ENCODE measurements at regions not wholly inside any gene's neighbourhood (a gene's known extent, or its start where the extent isn't known, plus 50 kb on each side); places are given as distances from the start of the nearest gene placed in this dataset.

DNA sequence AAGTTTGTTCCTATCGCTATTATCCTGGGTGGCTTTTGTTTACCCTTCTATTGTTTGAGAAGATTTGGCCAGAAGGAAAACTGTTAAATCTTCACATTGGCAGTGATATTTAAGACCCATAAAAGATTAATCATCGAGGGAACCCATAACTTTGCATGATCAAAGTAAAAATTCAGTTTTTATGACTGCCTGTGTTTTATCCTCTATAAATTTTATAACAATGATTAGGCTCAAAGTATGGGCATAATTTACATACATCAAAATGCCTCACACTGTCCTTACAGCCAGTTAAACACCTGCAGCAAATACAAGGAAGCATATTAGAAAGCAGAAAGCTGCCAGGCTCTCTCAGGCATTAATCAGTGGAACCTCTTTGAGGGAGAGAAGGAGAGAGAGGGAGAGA lies 289.1 kb downstream of the ICOS start:
- DNase-seq (ENCODE audit: low read depth in 2 of 2) = no peak

GRCh38 chr2:204226305-204226880 lies 289.8 kb downstream of the ICOS start:
- no peak for DNase-seq (ENCODE audit: low read depth in 2 of 2)

DNA sequence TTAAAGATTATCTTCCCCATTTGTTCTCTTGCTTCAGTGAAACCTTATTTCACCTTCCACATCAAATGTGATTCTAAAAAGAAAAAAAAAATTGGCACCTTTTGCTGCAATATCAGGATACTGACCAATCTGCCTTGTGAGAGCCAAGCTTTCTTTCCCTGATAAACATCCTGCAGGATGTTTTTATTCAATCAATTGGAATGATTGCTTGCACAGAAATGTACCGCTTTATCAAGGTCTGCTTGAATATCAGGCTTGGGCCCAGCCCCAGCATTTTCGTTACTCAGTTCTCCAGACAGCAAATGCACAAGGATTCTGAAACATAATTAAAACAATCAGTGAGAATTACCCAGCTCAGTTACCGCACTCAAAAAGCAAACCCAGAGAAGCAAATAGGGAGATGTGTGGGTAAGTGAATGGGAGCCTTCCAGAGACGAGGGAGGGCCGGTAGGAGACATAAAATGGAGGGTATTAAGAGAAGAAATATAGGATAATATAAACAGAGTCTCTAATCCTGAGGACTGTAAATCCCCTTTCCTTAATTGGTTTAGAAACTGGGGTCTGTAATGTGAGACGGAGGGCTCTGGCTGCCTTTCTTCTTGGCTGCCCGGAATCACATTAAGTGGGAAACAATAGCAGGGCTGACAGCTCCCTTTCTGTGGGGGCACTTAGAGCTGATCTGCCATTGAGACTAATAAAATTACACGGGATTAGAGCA lies 291.8 kb downstream of the ICOS start:
- no peak for DNase-seq (ENCODE audit: low read depth in 2 of 2)

DNA sequence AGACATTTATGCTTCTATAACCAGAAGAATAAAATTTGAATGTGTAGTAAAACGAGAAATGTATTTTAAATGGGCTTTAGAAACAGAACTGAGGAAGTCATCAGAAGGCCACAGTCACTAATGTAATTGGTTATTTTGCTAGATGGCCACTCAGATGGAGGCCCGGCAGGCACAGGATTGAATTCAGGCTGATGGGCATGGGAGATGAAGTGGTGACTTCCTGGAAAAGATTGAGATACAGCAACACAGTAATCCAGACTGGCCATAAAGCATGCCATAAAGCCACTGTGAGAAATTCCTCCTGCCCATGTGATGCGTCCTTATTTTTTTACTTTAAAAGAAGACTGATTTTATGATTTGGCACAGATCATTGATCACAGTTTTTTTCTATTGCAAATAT lies 297.7 kb downstream of the ICOS start:
- DNase-seq (ENCODE audit: low read depth in 2 of 2) = no peak

GRCh38 chr2:204234879-204235278 lies 298.3 kb downstream of the ICOS start:
- no peak for DNase-seq (ENCODE audit: low read depth in 2 of 2)

DNA sequence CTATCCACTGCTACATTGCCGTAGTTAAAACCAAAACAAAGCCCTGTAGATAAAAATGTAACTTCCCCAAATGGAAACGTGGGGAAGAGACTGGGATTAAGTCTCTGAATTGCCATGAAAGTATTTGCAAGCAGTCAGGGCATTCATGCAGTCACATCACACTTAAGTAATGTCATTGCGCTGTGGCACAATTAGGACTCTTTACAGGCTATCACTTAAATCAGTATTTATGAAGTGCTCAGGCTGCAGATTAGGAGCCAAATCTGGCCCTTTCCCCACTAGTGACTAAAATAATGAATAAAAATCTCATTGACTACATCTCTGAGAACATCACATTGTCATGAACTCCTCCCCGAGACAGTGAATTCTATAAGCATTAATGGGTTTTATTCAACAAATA lies 300.9 kb downstream of the ICOS start:
- DNase-seq (ENCODE audit: low read depth in 2 of 2) = no peak

GRCh38 chr2:204239411-204240165 lies 303.0 kb downstream of the ICOS start:
- DNase-seq (ENCODE audit: low read depth in 2 of 2) = no peak

GRCh38 chr2:204240961-204241360 lies 304.3 kb upstream of the PARD3B start:
- no peak for DNase-seq (ENCODE audit: low read depth in 2 of 2)

DNA sequence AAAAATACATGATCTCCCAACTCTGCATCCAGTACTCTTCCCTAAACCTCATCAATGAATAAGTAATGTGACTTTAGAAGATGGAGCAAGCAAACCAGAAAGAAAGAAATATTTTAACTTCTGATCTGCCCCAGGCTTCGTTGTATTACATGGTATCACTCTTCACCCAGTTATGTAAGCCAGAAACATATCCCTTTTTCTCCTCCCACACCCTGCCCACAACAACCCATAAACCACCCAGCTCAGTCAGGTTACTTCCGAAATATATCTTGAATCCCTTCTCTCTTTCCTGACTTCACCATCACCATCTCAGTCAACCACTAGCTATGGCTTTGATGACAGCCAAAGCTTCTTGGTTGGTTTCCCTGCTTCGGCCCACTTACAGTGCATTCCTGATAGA lies 295.8 kb upstream of the PARD3B start:
- DNase-seq (ENCODE audit: low read depth in 2 of 2) = no peak

- DNase-seq (ENCODE audit: low read depth in 2 of 2) = no peak
These were observed 294.6 kb upstream of the PARD3B start for GRCh38 chr2:204250692-204251091.

DNA sequence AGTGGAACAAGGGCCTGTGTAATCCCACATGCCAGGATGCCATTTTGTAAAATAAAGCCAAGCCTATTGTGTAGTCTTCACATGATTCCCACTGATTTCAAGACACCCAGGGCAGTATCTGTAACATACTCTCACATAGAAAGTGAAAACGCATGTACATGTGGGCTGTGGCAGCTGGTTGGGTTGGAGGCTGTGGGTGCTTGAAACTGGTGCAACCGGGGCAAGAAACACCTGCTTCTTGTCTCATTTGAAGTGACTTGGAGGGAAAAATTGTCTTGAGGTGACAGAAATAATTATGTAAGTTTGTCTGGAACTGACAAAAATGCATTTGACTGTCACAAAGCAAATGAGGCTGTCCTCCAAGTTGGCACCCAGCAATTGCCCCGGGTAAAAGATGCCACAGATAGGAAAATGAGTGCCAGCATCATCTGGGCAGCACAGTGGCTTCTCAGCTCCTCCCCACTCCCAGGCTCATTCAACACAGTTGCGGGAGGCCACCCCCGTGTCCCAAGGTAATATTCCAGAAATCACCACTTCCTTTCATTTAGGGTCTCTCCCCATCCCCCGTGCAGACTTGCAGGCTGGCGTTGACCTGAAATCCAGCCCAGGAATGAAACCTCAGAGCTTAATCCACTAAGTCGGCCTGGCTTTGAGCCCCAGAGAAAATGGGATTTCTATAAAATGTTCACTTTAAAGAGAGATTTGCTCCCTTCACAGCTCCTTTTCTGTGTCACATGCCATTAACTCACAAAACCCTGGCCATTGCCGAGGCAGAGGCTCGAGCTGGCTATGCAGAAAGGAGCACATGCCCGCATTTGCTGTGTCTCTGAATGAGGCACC lies 293.9 kb upstream of the PARD3B start:
- DNase-seq (ENCODE audit: low read depth in 2 of 2) = no peak

DNA sequence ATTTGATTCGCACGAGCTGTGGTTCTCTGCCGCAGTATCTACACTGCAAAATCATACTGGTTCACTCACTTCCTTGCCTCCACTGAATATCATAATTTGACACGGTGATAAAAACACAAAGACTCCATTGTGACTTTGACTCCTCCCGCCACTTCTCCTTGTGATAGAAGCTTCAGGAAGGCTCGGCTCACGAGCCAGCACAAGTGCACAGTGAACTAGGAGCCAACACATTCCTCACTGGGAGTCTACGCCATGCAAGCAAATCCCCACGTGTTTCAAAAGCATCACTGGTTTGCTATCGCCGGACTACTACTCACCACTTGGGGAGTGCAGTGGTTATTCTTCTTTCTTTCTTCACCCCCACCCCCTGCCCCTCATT lies 293.3 kb upstream of the PARD3B start:
- DNase-seq (ENCODE audit: low read depth in 2 of 2) = no peak

DNA sequence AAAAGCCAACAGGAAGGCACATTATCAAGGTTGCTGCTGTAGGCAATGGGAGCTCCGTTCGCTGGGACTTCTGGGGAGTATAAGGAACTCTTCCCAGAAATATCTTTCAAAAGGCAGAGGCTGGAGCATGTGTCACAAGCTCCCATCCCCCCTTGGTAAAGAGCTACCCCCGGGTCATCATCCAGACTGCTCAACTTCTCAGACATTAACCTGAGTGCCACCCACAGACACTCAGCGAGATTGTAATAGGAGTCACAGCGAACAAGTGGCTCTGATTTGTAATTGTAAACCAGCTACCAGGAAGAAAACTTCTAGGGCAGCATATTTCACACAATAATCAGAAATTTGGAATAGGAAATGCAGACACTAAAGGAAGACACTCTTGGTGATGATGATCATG lies 290.2 kb upstream of the PARD3B start:
- no peak for DNase-seq (ENCODE audit: low read depth in 2 of 2)

DNA sequence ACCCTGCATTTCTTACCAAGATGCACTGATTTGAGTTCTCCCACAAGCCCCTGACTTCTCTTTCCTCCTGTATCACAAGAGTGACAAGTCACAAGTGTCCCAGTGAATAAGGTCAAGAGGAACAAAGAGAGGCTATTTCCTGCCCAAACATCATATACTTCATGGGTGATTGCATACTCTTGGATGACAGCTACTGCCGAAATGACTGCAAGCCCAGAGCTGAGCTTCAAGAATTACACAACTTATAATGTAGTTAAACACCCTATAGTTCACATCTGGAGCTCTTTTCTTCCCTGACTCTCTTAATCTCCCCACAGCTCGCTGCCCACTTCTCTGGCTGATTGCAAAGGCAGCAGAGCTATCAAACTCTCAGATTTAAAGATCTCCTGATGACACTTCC lies 289.7 kb upstream of the PARD3B start:
- no peak for DNase-seq (ENCODE audit: low read depth in 2 of 2)

DNA sequence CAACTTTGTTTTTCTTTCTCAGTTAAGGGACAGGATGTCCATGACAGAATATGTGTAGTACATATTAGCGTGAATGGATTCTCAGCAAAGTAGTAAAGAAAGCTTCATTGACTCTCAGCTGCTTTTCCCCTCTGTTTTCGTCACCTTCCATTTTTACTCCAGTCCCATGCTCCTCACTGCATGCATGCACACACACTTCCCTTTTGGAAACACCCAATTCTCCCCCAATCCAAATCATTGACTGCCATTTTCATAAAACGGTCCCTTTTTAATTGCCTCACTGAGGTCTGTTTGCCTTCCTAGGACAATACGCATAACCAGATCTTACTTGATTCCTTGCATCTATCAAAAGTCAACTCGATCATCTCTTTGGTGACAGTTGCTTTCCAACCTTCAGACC lies 287.5 kb upstream of the PARD3B start:
- no peak for DNase-seq (ENCODE audit: low read depth in 2 of 2)

DNA sequence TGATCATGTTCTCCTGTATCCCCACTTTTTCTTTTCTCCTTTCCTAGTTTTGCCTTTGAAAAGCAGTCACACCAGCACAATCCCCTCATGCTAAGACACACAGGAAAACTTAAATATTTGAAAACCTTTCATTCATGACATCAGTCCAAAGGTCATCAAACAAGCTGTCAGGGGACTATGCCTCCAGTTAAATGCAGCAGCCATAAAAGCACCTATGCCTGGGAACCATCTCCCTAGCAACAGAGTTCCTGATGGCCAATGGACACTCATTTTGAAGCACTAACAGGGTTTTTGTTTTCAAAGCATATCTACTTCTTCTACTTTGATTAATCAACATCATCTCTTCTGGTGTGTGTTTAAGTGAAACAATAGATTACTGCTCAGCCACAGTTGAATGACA lies 286.4 kb upstream of the PARD3B start:
- no peak for DNase-seq (ENCODE audit: low read depth in 2 of 2)

DNA sequence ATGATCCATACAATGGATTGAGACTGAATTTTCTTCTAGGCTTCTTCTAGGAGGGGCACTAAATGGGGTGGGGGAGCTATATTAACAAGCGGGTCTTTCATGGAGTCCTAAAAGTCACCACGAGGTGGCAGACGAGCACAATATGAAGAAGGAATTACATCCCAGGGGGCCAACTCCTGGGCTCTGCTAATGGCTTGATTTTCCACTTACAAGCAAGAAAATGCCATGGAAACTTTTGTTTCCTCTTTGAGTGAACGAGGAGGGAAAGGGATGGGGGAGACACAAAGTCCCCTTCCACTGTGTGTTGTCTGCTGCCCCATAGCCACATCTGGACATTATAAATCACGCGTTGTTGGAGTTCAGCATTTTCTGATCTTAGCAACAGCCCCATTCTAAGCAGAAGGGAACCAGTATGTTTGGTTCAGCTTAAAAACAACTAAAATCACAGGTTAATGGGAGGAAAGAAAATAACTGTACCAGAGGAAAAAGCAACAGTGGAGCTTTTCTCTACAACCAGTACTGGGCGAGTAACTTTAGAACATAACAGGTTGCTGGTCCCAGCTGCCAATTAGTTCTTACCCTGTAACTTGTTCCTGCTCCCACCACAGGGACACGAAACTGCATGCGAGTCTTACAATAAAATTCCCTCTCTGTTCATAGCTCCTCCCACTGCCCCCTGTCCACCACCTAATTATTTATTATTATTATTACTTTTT lies 285.0 kb upstream of the PARD3B start:
- peak in 1 of 2 donors; percentile 8 for DNase-seq (ENCODE audit: low read depth in 2 of 2)

DNA sequence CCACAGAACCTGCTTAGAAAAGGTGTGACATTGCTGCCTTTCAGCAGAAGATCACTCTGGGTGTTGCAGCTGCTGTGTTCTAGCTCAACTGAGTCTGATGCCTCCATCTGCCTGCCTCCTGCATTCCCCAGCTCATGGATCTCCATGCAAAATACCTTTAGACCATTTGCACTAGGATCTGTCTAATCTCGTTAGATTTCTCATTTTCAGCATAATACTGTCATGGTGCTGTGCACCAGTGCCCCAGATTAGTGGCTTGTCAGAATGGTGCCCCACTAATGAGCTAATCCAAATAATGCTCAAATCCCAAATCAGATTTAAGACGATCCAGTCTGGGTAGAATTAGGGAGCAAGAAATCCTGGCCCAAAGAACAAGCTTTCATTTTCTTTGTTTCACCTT lies 284.4 kb upstream of the PARD3B start:
- DNase-seq (ENCODE audit: low read depth in 2 of 2) = no peak

DNA sequence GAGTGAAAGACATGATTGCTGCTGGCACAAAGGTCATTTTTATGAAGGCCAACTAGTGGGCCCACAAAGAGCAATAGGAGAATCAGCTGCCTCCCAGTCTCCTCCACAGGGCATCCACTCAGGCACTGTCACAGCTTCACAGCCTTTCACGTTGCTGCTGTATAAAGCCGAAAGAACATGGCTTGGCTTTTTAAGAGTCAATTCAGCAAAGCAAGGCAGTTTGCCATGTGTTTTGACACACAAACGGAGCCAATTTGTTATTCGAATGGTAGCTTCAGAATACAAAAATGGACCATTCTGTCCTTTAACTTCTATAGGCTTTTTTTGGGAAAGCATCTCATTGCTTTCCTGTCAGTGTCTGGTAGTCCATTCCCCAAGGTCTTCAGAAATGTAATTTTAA lies 283.4 kb upstream of the PARD3B start:
- DNase-seq (ENCODE audit: low read depth in 2 of 2) = no peak

GRCh38 chr2:204264085-204264553 lies 281.2 kb upstream of the PARD3B start:
- no peak for DNase-seq (ENCODE audit: low read depth in 2 of 2)

DNA sequence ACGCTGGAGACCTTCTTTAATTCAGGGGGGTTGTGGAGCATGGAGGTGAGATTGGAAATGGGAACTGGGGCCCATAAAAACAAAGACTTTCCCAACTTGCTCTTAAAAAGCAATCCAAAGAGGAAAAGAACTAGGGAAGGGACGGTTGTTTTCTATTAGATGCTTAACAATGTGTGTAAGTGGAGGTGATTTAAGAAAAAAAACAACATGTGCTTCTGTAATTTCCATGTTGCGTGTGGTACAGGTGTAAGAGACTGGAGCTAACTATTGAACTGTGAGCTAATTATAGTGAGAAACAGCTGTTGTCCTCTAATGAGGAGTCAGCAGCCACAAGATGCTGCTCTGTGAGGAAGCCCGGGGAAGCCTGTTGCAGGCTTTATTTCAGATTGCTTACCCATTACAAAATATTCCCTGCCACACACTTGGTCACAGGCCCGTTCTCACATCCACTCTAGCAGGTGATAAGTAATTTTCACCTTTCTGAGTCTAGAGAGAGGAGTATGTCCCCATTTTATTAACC lies 280.6 kb upstream of the PARD3B start:
- DNase-seq (ENCODE audit: low read depth in 2 of 2) = no peak

All from stimulated activated CD8-positive, alpha-beta memory T cell treated with anti-CD3 and anti-CD28 coated beads, Interleukin-2, amount 100 ng/mL, for 48 hours (primary cell).